Stomach (tissue), 4 donors: ENCODE measurements at regions not wholly inside any gene's neighbourhood (a gene's known extent, or its start where the extent isn't known, plus 50 kb on each side); places are given as distances from the start of the nearest gene placed in this dataset.

Experiments
- EP300 ChIP-seq: sonication (generic); formaldehyde crosslinking; IDR thresholded peaks from one replicate; pipeline ENCODE4 v1.6.1; 2017; ENCODE audit warnings: antibody characterized with exemption
- POLR2A ChIP-seq, 4 donors: fragments of 450-650 bp; IDR thresholded peaks; one replicate each; pipeline ENCODE4 v1.6.1; 2016; ENCODE audit warnings: antibody characterized with exemption in 4 of 4, control low read depth in 2 of 4, mild to moderate bottlenecking in 1 of 4, moderate library complexity in 1 of 4
- TF ChIP-seq, protein P1 (sequence below), 7 experiments: fragments of 450-650 bp in 4 of 7; fragments of 200-600 bp in 3 of 7; sonication (generic) in 3 of 7; IDR thresholded peaks; one replicate each; pipeline ENCODE4 v1.5.1; 2016 to 2019; ENCODE audit warnings: antibody characterized with exemption in 7 of 7, control low read depth in 2 of 7, mild to moderate bottlenecking in 1 of 7

DNA sequence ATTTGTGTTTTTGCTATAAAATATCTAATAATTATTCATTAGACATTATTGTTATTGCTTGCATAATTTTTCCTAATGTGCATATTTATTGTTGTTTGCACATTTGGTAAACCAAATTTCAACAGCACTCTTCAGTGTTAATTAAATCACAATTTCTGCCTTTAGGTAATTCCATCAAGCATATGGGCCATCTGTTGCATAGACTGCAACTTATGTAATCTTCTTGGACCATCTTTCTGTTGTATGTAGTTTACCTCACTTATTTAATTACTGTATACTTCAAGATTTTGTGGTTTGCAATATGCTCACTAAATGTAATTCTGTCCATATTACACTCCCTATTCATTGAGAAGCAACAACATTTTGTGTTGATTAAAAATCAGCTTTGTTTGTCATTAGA, 1360.1 kb downstream of the REEP3 start:
- no peak for TF ChIP-seq POLR2A (IDR thresholded peaks at IDR 0.05)
- TF ChIP-seq, protein P1, sequence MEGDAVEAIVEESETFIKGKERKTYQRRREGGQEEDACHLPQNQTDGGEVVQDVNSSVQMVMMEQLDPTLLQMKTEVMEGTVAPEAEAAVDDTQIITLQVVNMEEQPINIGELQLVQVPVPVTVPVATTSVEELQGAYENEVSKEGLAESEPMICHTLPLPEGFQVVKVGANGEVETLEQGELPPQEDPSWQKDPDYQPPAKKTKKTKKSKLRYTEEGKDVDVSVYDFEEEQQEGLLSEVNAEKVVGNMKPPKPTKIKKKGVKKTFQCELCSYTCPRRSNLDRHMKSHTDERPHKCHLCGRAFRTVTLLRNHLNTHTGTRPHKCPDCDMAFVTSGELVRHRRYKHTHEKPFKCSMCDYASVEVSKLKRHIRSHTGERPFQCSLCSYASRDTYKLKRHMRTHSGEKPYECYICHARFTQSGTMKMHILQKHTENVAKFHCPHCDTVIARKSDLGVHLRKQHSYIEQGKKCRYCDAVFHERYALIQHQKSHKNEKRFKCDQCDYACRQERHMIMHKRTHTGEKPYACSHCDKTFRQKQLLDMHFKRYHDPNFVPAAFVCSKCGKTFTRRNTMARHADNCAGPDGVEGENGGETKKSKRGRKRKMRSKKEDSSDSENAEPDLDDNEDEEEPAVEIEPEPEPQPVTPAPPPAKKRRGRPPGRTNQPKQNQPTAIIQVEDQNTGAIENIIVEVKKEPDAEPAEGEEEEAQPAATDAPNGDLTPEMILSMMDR (IDR thresholded peaks at IDR 0.05) = no peak
- TF ChIP-seq EP300 = no peak
